GM12872 (cell line): ENCODE measurements at regions not wholly inside any gene's neighbourhood (a gene's known extent, or its start where the extent isn't known, plus 50 kb on each side); places are given as distances from the start of the nearest gene placed in this dataset.

Experiments
- TF ChIP-seq, protein P1 (sequence below): IDR thresholded peaks from 3 replicates; pipeline ENCODE4 v1.5.1; 2011; ENCODE audit warnings: low read depth, mild to moderate bottlenecking, low read length, moderate library complexity; ENCODE audit not compliant: insufficient read depth

- TF ChIP-seq, protein P1, sequence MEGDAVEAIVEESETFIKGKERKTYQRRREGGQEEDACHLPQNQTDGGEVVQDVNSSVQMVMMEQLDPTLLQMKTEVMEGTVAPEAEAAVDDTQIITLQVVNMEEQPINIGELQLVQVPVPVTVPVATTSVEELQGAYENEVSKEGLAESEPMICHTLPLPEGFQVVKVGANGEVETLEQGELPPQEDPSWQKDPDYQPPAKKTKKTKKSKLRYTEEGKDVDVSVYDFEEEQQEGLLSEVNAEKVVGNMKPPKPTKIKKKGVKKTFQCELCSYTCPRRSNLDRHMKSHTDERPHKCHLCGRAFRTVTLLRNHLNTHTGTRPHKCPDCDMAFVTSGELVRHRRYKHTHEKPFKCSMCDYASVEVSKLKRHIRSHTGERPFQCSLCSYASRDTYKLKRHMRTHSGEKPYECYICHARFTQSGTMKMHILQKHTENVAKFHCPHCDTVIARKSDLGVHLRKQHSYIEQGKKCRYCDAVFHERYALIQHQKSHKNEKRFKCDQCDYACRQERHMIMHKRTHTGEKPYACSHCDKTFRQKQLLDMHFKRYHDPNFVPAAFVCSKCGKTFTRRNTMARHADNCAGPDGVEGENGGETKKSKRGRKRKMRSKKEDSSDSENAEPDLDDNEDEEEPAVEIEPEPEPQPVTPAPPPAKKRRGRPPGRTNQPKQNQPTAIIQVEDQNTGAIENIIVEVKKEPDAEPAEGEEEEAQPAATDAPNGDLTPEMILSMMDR, result no peak
Measured at GRCh38 chr22:48920776-48921241, 906.9 kb downstream of the BRD1 start.

DNA sequence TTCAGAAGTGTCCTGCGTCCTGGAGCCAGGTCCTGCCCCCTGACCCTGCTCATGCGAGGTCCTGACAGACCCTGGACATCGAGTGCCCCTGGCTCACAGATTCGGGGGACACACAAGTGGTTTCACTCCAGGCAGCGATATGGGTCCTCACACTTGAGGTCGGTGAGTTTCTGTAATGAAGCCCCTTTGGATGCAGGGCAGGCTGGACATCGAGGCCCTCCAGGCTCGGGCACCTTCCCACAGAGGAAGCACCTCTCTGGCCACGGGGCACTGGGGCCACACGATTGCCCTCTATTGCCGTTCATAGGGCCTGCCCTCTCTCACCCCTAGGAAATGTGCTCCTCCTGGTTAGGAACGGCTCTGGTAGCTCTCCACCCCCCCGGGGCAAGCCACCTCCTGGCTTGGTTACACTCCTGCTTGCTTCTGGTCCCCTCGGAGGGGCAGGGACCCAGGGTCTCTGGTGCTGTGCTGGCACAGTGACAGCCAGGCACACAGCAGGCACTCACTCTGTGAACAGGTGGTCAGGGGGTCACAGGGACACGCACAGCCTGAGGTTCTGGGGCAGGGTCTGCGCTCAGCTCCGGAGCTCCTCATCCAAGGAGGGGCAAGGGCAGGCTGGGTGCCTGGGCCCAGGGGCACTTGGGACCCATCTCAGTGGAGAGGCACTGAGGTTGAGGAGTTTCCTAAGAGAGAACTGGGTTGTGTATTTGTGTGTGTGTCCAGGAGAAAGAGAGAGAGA lies 907.7 kb downstream of the BRD1 start:
- TF ChIP-seq, protein P1, result no peak

GRCh38 chr22:48919187-48919590 lies 908.5 kb downstream of the BRD1 start:
- TF ChIP-seq, protein P1, result no peak

DNA sequence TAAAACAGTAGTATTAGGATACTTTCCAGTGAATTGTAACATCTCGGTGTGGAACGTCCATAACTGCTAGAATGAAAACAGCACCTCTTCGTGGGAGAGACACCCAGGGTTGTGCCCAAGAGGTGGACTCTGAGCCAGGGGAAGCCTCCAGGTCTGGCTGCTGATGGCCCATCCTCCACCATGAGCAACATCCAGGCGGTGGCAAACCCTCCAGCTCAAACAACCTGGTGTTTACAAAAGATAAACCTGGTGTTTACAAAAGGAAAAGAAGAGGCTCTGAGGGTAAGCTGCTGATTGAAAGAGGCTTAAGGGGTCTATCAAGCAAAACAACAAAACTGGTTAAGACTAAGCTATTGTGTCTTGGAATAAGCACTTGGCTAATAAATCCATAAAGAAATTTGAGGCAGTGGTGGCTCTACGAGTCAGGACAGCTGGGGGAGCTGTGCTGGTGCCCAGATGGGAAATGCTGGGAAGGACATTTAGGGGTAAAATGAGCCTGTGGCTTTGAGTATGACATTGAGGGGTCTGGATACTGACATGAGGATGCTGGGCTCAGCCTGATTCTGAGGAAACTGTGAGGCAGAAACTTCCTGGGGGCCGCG lies 909.0 kb downstream of the BRD1 start:
- TF ChIP-seq, protein P1, result no peak

DNA sequence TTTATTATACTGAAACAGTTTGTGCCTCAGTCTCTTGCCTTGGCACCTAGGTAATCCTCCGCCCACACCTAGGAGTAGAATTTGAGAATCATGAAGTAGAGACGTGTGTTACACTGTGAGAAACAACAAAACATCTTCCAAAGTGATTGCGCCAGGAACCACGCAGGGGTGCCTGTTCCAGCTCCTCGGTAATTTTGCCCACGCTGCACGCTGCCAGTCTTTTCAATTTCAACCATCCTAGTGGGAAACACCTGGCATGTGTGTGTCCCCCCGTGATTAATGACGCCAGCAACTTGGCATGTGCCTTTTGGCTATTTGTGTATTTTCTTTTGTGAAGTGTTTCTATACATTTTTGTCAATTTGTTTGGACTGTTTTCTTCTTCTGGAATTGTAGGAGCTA lies 919.1 kb downstream of the BRD1 start:
- TF ChIP-seq, protein P1, result no peak

DNA sequence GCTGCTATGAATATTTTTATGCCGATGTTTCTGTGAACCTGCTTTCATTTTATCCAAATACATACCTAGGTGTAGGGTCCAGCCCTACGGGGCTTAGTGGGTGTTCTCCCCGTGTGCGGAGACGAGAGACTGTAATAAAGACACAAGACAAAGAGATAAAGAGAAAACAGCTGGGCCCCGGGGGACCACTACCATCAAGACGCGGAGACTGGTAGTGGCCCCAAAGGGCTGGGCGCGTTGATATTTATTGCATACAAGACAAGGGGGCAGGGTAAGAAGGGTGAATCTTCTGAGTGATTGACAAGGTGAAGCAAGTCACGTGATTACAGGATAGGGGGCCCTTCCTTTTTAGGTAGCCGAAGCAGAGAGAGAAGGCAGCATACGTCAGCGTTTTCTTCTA lies 920.1 kb downstream of the BRD1 start:
- TF ChIP-seq, protein P1, result no peak

- TF ChIP-seq, protein P1, result no peak
Measured at GRCh38 chr22:48906216-48906835, 921.3 kb downstream of the BRD1 start.
